Body of pancreas (tissue), 4 donors: ENCODE measurements at regions not wholly inside any gene's neighbourhood (a gene's known extent, or its start where the extent isn't known, plus 50 kb on each side); places are given as distances from the start of the nearest gene placed in this dataset.

ENCODE experiments used
- CTCF ChIP-seq, 7 experiments: fragments of 450-650 bp in 4 of 7; fragments of 200-600 bp in 3 of 7; sonication (generic) in 3 of 7; IDR thresholded peaks; one replicate each; pipeline ENCODE4 v1.5.1; 2016 to 2019; ENCODE audit warnings: antibody characterized with exemption in 7 of 7
- POLR2A ChIP-seq, 3 donors: fragments of 450-650 bp; IDR thresholded peaks; one replicate each; pipeline ENCODE4 v1.6.1; 2016; ENCODE audit warnings: antibody characterized with exemption in 3 of 3, mild to moderate bottlenecking in 2 of 3

- no peak for TF ChIP-seq POLR2A (IDR thresholded peaks at IDR 0.05)
- TF ChIP-seq CTCF (IDR thresholded peaks at IDR 0.05): no peak
Measured at GRCh38 chr9:135252980-135253304, 165.5 kb downstream of the OLFM1 start.
